GM19372 (cell line): ENCODE measurements at regions not wholly inside any gene's neighbourhood (a gene's known extent, or its start where the extent isn't known, plus 50 kb on each side); places are given as distances from the start of the nearest gene placed in this dataset.

Experiments used
- ATAC-seq: cut with Tn5 transposase; IDR thresholded peaks from one replicate; pipeline ENCODE4 v1.9.1; 2021; ENCODE audit warnings: mild to moderate bottlenecking, low read depth, moderate library complexity; ENCODE audit not compliant: unreplicated experiment

DNA sequence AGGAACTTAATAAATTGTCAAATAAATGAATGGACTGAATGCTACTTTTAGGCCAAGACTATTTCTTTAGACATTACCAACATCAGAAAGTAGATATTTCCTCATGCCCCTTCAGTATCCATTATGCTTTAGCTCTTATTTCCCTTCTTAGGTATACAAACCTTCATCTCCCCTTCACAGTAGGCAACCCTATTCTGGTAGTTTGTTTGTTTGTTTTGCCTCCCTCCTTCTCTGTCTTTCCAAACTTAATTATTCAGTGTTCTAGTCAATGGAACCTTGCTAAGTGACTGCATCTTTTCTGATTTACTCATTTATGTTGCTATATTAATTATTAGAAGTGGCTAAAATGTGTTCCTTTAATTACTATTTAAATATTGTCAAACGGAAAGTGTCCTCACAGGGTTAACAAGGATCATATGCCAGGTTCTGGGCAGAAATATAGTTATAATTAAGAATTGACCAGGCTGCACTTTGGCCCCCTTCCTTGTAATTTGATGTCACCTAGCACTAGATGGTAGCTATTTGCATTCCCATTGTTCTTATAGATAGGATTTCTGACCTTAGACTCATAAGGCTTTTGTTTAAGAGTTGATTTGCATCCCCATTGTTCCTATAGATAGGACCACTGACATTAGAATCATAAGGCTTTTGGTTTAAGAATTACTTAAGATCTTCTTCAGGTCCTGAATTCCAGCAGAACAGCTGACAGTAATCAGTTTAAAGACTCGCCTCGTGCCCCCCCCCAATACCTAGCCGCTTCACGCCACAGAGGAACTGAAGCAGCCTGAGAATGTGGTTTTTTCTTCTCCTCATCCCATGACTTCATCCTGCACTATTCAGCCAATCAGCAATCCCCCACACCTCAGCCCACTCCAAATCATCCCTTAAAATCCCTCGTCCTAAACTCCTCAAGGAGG is 84.4 kb upstream of the NUDT12 start:
- ATAC-seq, result no peak

DNA sequence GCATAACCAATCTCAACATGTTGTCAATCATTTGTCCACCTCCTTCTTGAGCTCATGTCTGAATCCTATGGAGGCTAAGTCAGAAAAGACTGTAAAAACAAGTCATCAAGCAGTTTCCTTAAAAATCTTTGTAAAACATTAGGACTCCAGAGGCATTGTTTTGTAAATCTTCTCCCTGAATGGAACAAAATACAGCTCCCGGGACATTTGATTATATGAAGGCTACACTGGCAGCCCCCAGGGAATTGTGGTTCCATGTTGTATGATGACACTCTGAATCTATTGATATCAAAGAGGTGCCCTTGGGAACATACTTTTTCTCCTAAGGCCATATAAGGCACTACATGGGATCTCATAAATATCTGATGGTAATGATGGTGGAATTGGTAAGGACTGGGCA is 83.2 kb upstream of the NUDT12 start:
- no peak for ATAC-seq

DNA sequence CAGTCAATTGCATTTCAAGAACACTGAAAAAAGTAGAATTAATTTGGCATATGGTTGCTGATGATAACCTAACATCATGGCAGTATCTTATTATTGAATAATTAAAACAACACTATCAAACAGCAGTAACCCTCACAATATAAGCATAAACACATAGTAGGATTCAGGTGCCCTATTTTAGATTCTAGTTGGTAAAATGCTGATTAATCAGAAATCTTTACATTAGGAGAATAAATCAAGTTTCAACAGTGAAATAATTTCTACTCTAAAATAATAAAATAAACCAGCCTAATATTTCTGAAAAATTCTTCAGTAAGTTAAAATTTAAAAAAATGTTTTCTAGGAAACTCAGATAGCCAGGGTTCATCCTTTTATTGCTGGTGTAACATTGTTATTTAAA is 76.4 kb upstream of the NUDT12 start:
- no peak for ATAC-seq

DNA sequence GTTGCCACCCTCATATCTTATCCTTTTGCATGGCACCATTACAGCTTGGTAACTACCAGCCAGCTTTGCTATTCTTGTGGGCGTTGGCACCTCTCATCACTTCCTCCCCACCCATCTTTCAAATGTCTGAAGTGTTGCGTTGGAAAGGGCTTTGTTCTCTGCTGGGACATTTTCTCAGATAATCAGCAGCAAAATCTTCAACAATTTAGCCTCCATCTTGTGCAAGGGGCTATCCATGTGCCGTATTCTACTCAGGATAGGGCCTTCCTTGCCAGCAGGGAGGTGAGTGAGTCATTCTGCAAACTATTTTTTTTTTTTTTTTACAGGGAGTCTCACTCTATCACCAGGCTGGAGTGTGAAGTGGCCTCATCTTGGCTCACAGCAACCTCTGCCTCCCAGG is 62.1 kb upstream of the NUDT12 start:
- no peak for ATAC-seq

DNA sequence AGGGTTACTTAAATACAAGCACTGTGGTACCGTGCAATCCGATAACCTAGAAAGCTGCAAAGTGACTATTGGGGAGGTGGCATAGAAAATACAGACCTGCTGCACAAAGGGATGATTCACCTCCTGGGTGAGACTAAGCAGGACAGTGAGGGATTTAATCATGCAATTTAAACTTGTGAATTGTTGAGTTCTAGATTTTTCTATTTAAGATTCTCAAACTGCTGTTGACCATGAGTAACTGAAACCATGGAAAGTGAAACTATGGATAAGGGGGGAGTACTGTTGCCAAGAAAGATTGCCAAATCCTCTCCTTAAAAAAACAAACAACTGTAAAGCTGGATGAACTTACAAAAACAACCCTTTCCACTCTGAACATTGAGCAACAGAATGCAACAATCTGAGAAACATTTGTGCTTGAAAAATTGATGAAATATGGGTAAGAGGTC is 61.5 kb upstream of the NUDT12 start:
- ATAC-seq, result no peak

DNA sequence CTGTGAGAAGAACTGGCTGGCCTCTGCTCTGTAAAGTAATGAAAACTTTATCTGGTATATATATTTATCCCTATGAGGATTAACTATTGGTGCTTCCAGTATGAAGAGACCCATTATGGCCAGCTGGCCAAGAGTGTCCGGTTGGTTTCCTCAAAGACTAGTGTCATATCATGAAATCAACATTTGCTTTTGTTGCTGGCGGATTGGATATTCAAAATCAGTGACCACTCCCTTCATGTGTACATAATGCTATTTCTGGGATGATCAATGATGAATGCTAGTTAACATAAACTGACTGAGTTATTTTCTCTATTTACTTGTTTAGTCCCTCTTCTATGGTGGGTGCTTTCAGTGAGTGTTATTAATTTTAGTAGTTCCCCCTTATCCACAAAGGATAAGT is 60.8 kb upstream of the NUDT12 start:
- ATAC-seq, result no peak

DNA sequence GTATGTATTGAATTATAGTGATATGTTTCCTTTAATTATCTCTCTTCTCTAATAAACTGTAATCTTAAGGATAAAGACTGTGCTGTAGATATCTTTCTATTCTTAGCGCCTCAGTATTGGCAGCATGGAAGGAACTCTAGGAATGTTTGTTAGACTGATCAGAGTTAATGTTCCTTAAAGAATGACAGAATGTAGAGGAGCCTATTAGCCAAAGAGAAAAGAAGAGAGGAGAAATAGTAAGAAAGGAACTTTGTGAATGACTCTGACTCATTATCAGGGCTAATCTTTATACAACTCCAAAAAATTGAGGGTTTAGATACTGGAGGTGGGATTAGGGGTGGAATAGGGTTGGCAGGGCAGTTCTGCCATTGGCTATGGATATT is 59.0 kb upstream of the NUDT12 start:
- no peak for ATAC-seq

DNA sequence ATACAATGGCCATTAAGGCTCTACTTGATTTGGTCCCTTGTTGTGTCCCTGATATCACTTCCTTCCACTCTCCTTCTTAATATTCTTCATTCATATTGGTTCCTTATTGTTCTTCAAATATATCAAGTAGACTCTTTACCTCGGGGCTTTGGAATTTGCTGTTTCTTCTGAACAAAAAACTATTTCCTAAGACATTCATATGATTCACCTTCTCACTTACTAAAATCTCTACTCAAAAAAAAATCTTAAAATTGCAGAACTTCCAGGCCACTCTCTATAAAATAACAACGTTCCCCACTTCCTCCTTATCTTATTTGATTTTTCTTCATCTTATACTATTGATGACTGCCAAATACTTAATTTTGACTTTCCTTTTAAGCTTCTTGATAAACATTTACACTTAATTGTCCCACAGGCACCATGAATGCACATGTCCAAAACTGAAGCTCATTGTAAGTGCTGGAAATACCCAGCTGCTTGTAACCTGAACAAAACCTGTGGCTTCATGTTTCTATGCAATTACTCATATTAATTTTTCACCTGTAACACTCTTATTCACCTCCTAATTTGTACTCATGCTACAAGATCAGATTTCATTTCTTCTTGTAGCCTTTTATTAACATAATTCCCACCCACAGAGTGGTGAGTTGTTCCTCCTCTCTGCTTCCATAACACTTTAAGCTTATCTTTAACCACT is 58.4 kb upstream of the NUDT12 start:
- no peak for ATAC-seq

DNA sequence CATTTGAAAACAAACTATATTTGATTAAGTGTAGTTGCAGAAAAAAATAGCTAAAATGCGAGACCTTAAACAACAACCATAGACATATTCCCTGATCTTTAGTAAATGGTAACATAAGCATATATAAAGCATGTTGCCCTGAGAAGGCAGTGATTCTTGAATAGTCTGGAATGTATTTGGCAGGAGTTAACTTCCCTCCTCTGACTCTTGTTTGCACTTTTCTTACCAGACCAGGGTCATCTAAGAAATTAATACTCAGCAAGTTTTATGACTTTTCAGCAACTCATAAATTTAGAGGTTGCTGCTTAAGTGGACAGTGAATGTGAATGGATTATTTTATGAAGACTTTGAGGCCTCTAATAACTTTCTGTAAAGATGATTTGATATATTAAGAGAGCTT is 55.3 kb upstream of the NUDT12 start:
- no peak for ATAC-seq

DNA sequence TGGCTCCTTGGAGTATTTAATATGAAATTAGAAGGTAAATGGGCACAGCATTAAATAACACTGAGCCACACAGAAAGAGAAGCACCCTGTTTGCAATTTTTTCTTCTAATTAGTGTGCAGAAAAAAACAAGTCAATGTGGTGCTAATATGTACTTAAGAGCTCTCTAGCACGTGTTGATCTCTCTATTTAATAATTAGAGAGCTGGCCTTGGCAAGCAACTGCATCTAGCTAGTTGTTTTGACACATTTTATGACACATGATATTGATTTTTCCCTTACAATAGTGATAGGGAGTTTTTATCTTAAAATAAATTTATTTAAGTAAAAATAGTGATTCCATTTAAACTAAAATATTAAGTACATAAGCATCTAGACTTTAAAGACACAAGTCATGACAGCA is 54.5 kb upstream of the NUDT12 start:
- ATAC-seq, result no peak

DNA sequence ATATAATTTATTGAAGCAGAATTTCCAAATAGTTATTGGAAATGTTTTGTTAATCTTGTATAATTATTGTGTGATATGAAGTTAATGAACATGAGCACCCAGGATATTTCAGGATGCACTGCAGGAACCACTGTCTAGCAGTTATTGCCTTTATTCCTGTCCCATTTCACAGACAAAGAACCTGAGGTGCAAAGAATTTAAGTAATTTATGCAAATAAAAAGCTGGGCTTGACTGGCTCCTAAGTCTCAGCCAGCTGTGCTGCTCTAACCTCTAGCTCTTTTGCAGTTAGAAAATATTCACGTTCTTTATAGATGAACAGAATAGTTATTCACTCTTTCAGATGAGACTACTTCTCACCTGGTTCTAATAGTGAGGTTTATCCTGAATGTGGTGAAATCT is 50.0 kb upstream of the NUDT12 start:
- ATAC-seq, result no peak
